DOHH2 (cell line): ENCODE measurements at regions not wholly inside any gene's neighbourhood (a gene's known extent, or its start where the extent isn't known, plus 50 kb on each side); places are given as distances from the start of the nearest gene placed in this dataset.

Experiments used
- H3F3A ChIP-seq: fragments of 200-600 bp; sonication (generic), shearing (Covaris generic); 2 replicates; pipeline ENCODE4 v1.6.0; 2016; ENCODE audit warnings: antibody characterized with exemption, mild to moderate bottlenecking; ENCODE audit not compliant: control insufficient read depth, insufficient read depth
- H3K27ac ChIP-seq: fragments of 200-600 bp; sonication (generic); 2 replicates; pipeline ENCODE4 v1.5.1; 2014; ENCODE audit warnings: low read depth, mild to moderate bottlenecking, low read length, moderate library complexity
- H3K27me3 ChIP-seq: fragments of 200-600 bp; sonication (generic); 2 replicates; pipeline ENCODE4 v1.6.1; 2014; ENCODE audit warnings: mild to moderate bottlenecking, low read length, mixed read lengths; ENCODE audit not compliant: control insufficient read depth
- H3K36me3 ChIP-seq: fragments of 200-600 bp; sonication (generic); 2 replicates; pipeline ENCODE4 v1.6.1; 2014; ENCODE audit warnings: mild to moderate bottlenecking, low read length, moderate library complexity, mixed read lengths; ENCODE audit not compliant: control insufficient read depth
- H3K4me1 ChIP-seq: fragments of 200-600 bp; sonication (generic); 2 replicates; pipeline ENCODE4 v1.6.1; 2014; ENCODE audit warnings: mild to moderate bottlenecking, low read length, mixed read lengths; ENCODE audit not compliant: control insufficient read depth
- H3K4me2 ChIP-seq: fragments of 200-600 bp; sonication (generic); 2 replicates; pipeline ENCODE4 v1.6.0; 2014; ENCODE audit warnings: mild to moderate bottlenecking, low read length, moderate library complexity
- H3K4me3 ChIP-seq: fragments of 200-600 bp; sonication (generic); 2 replicates; pipeline ENCODE4 v1.5.1; 2014; ENCODE audit warnings: mild to moderate bottlenecking, low read length, mixed read lengths
- H3K79me2 ChIP-seq: fragments of 200-600 bp; sonication (generic); 2 replicates; pipeline ENCODE4 v1.6.1; 2014; ENCODE audit warnings: mild to moderate bottlenecking, low read length, mixed read lengths; ENCODE audit not compliant: control insufficient read depth
- H3K9me2 ChIP-seq: fragments of 200-600 bp; sonication (generic); replicated peaks from 2 replicates; pipeline ENCODE4 v1.6.1; 2014; ENCODE audit warnings: mild to moderate bottlenecking, low read length, mixed read lengths; ENCODE audit not compliant: control insufficient read depth
- H3K9me3 ChIP-seq: fragments of 200-600 bp; sonication (generic); 2 replicates; pipeline ENCODE4 v1.6.1; 2014; ENCODE audit warnings: antibody characterized with exemption, low read length, mixed read lengths; ENCODE audit not compliant: control insufficient read depth, insufficient read depth
- H4K20me1 ChIP-seq: fragments of 200-600 bp; sonication (generic); 2 replicates; pipeline ENCODE4 v1.6.0; 2014; ENCODE audit warnings: low read depth, mild to moderate bottlenecking, antibody characterized with exemption, low read length, moderate library complexity; ENCODE audit not compliant: control insufficient read depth, insufficient read depth
- EZH2phosphoT487 ChIP-seq: fragments of 200-600 bp; sonication (generic); IDR thresholded peaks from 2 replicates; pipeline ENCODE4 v1.6.1; 2017; ENCODE audit warnings: borderline replicate concordance, mild to moderate bottlenecking, antibody characterized with exemption, low read length, moderate library complexity, mixed read lengths
- TF ChIP-seq, protein P1 (sequence below): fragments of 200-600 bp; sonication (generic); IDR thresholded peaks from one replicate; pipeline ENCODE4 v1.5.1; 2014; ENCODE audit warnings: antibody characterized with exemption, mild to moderate bottlenecking, low read depth, low read length; ENCODE audit not compliant: poor library complexity, severe bottlenecking

DNA sequence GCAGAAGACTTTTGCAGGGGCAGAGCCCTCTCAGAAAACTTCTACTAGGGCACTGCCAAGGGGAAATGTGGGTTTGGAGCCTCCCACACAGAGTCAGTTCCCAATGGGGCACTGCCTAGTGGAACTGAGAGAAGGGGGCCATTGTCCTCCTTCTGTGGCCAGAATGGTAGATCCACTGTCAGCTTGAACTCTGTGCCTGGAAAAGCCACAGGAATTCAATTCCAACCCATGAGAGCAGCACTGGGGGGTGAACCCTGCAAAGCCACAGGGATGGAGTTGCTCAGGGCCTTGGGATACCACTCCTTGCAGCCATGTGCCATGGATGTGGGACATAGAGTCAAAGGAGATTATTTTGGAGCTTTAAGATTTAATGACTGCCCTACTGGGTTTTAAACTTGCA is 262.2 kb upstream of the SEMA3C start:
- Histone ChIP-seq H3K4me2 (no peak overlapping the region), H3K27ac (no peak overlapping the region), H3K79me2 (no peaks in the 10 kb centered on the region), H3K9me2 (no peaks in the 10 kb centered on the region), H3K4me3 (no peak overlapping the region), H3K9me3 (no peaks in the 10 kb centered on the region), H4K20me1 (no peaks in the 10 kb centered on the region), H3K4me1 (no peaks in the 10 kb centered on the region), H3K27me3 (no peaks in the 10 kb centered on the region), H3F3A (no peaks in the 10 kb centered on the region), H3K36me3 (no peaks in the 10 kb centered on the region)
- no peak for TF ChIP-seq EZH2phosphoT487
- TF ChIP-seq, protein P1, sequence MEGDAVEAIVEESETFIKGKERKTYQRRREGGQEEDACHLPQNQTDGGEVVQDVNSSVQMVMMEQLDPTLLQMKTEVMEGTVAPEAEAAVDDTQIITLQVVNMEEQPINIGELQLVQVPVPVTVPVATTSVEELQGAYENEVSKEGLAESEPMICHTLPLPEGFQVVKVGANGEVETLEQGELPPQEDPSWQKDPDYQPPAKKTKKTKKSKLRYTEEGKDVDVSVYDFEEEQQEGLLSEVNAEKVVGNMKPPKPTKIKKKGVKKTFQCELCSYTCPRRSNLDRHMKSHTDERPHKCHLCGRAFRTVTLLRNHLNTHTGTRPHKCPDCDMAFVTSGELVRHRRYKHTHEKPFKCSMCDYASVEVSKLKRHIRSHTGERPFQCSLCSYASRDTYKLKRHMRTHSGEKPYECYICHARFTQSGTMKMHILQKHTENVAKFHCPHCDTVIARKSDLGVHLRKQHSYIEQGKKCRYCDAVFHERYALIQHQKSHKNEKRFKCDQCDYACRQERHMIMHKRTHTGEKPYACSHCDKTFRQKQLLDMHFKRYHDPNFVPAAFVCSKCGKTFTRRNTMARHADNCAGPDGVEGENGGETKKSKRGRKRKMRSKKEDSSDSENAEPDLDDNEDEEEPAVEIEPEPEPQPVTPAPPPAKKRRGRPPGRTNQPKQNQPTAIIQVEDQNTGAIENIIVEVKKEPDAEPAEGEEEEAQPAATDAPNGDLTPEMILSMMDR: no peak

DNA sequence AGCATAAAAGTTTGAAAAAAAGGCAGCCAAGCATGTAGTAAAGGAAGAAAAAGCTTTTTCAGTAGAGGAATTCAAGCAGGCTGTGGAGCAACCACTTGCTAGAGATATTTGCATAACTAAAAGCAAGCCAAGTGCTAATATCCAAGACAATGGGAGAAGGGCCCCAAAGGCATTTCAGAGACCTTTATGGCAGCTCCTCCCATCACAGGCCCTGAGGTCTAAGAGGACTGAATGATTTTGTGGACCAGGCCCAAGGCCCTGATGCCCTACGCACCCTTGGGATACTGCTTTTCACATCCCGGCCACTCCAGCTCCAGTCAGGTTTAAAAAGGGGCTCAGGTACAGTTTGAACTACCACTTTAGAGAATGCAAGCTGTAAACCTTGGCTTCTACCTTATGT is 261.7 kb upstream of the SEMA3C start:
- no peaks in the 10 kb centered on the region; the same call in 1 of the 2 replicates for H3K9me3 ChIP-seq
- TF ChIP-seq, protein P1: no peak
- no peak for TF ChIP-seq EZH2phosphoT487
- no peaks in the 10 kb centered on the region for H3K27me3 ChIP-seq
- no peaks in the 10 kb centered on the region for H4K20me1 ChIP-seq
- no peak overlapping the region for H3K27ac ChIP-seq
- no peaks in the 10 kb centered on the region for H3K9me2 ChIP-seq
- no peaks in the 10 kb centered on the region for H3K79me2 ChIP-seq
- H3F3A ChIP-seq: no peaks in the 10 kb centered on the region
- H3K4me2 ChIP-seq: no peak overlapping the region
- H3K36me3 ChIP-seq: no peaks in the 10 kb centered on the region
- no peaks in the 10 kb centered on the region for H3K4me1 ChIP-seq
- H3K4me3 ChIP-seq: no peak overlapping the region

DNA sequence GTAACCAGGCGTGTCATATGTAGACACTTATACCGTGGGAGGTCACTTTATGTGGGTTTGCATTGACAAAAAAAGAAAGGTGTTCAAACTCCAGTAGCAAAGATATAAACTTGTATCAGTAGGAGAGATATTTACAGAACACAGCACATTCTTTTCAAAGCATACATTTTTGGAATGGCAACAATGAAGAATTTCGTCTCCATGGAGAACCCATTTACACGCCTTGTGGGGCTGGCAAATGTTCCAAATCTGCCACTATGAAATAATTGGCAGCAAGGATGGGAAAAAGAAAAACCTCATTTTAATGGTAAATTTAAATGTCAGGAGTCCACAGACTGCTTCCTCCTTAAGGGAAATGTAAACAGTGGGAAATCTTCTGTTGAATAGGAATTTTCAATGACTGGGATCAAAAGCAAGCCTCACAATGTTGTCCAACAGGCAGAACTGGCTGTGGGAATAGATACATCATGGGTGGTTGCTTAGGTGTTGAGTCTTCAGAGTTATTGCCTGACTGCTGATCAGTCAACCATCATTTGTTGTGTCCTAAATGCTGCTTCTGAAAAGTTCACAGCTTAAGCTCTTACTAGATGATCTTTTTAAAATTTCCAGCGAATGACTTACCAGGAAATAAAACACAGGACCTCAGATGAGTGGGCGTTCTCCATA is 256.6 kb upstream of the SEMA3C start:
- no peak overlapping the region for H3K27ac ChIP-seq
- TF ChIP-seq EZH2phosphoT487: no peak
- TF ChIP-seq, protein P1: no peak

More for the DNA sequence above, 256.6 kb upstream of the SEMA3C start:
- no peaks in the 10 kb centered on the region for H3K9me2 ChIP-seq
- no peaks in the 10 kb centered on the region for H3K4me1 ChIP-seq
- no peaks in the 10 kb centered on the region for H3K27me3 ChIP-seq
- H3K9me3 ChIP-seq: no peaks in the 10 kb centered on the region; the same call in 1 of the 2 replicates
- no peaks in the 10 kb centered on the region for H3K36me3 ChIP-seq
- no peaks in the 10 kb centered on the region for H4K20me1 ChIP-seq
- no peaks in the 10 kb centered on the region for H3K79me2 ChIP-seq
- no peaks in the 10 kb centered on the region for H3F3A ChIP-seq
- no peak overlapping the region for H3K4me2 ChIP-seq
- H3K4me3 ChIP-seq: no peak overlapping the region
